GM03348 (cell line): ENCODE measurements at regions not wholly inside any gene's neighbourhood (a gene's known extent, or its start where the extent isn't known, plus 50 kb on each side); places are given as distances from the start of the nearest gene placed in this dataset.

Experiments
- DNase-seq: peaks from one replicate; pipeline ENCODE4 v3.0.0; 2012; ENCODE audit warnings: low spot score

- no peak for DNase-seq
Measured at GRCh38 chr6:98633886-98634285, 200.5 kb upstream of the POU3F2 start.

- no peak for DNase-seq
Measured at GRCh38 chr6:98634569-98634968, 199.8 kb upstream of the POU3F2 start.

GRCh38 chr6:98635191-98635590 lies 199.2 kb upstream of the POU3F2 start:
- no peak for DNase-seq

- DNase-seq, result no peak
Measured at GRCh38 chr6:98636941-98637340, 197.4 kb upstream of the POU3F2 start.

GRCh38 chr6:98639089-98639635 lies 195.2 kb upstream of the POU3F2 start:
- no peak for DNase-seq

GRCh38 chr6:98640366-98640765 lies 194.0 kb upstream of the POU3F2 start:
- DNase-seq, result no peak

GRCh38 chr6:98641949-98642719 lies 192.2 kb upstream of the POU3F2 start:
- peak; percentile 4 for DNase-seq

- no peak for DNase-seq
Measured at GRCh38 chr6:98644063-98644462, 190.3 kb upstream of the POU3F2 start.

GRCh38 chr6:98648211-98648914 lies 186.0 kb upstream of the POU3F2 start:
- DNase-seq, result no peak

- no peak for DNase-seq
Measured at GRCh38 chr6:98650941-98651340, 183.4 kb upstream of the POU3F2 start.

GRCh38 chr6:98653179-98653578 lies 181.2 kb upstream of the POU3F2 start:
- DNase-seq, result no peak

GRCh38 chr6:98657764-98658163 lies 176.6 kb upstream of the POU3F2 start:
- DNase-seq, result peak; percentile 11

- DNase-seq, result no peak
Measured at GRCh38 chr6:98669371-98669770, 165.0 kb upstream of the POU3F2 start.

- DNase-seq, result no peak
Measured at GRCh38 chr6:98670045-98670746, 164.2 kb upstream of the POU3F2 start.

- no peak for DNase-seq
Measured at GRCh38 chr6:98672681-98673475, 161.5 kb upstream of the POU3F2 start.

- DNase-seq, result no peak
Measured at GRCh38 chr6:98678481-98678880, 155.9 kb upstream of the POU3F2 start.

- no peak for DNase-seq
Measured at GRCh38 chr6:98686008-98686601, 148.3 kb upstream of the POU3F2 start.

GRCh38 chr6:98687752-98688151 lies 146.6 kb upstream of the POU3F2 start:
- DNase-seq, result no peak

- no peak for DNase-seq
Measured at GRCh38 chr6:98695091-98695801, 139.1 kb upstream of the POU3F2 start.

- DNase-seq, result no peak
Measured at GRCh38 chr6:98711380-98711779, 123.0 kb upstream of the POU3F2 start.

- DNase-seq, result no peak
Measured at GRCh38 chr6:98716341-98716740, 118.0 kb upstream of the POU3F2 start.
